ENCODE measurements at regions not wholly inside any gene's neighbourhood (a gene's known extent, or its start where the extent isn't known, plus 50 kb on each side); places are given as distances from the start of the nearest gene placed in this dataset.

- TF ChIP-seq PATZ1 (CRISPR knock-in tag; IDR thresholded peaks at IDR 0.05; ENCODE audit: borderline replicate concordance) (no peak), CSDC2 (CRISPR knock-in tag; IDR thresholded peaks at IDR 0.05) (no peak), ARNTL (CRISPR knock-in tag; IDR thresholded peaks at IDR 0.05; ENCODE audit: borderline replicate concordance, low read depth) (no peak), TSHZ2 (CRISPR knock-in tag; IDR thresholded peaks at IDR 0.05) (no peak), CREB5 (CRISPR knock-in tag; IDR thresholded peaks at IDR 0.05; ENCODE audit: low read depth) (no peak), ZNF8 (CRISPR knock-in tag; IDR thresholded peaks at IDR 0.05) (no peak), POU6F1 (CRISPR knock-in tag; IDR thresholded peaks at IDR 0.05; ENCODE audit: borderline replicate concordance, low read depth) (no peak), ESRRG (CRISPR knock-in tag; IDR thresholded peaks at IDR 0.05) (no peak), CSRNP3 (CRISPR knock-in tag; IDR thresholded peaks at IDR 0.05) (no peak)
Observed at GRCh38 chr7:35546691-35547429, 148.1 kb downstream of the HERPUD2 start.
